Keratinocyte (primary cell): ENCODE measurements at regions not wholly inside any gene's neighbourhood (a gene's known extent, or its start where the extent isn't known, plus 50 kb on each side); places are given as distances from the start of the nearest gene placed in this dataset.
A peak's percentile ranks its signal among the peaks of the same experiment; 100 is the strongest.

Experiments used
- DNase-seq: peaks from one replicate; pipeline ENCODE4 v3.0.0-alpha.2; 2011; ENCODE audit warnings: low read depth, missing footprints, low spot score
- FAIRE-seq: peaks from 2 replicates; lab custom pipeline; 2011; peaks lifted over from hg19 to GRCh38; lab: Jason Lieb, UNC
- H2AFZ ChIP-seq: 2 replicates; pipeline ENCODE4 v1.6.0; 2012; ENCODE audit warnings: low read length, control low read depth, inconsistent platforms; ENCODE audit not compliant: control insufficient read depth
- H3K27ac ChIP-seq: 2 replicates; pipeline ENCODE4 v1.5.1; 2011; ENCODE audit warnings: low read length; ENCODE audit not compliant: control insufficient read depth, insufficient read depth
- H3K27me3 ChIP-seq: 3 replicates; pipeline ENCODE4 v1.6.0; 2011; ENCODE audit warnings: low read length; ENCODE audit not compliant: control insufficient read depth, insufficient read depth; ENCODE audit errors: extremely low read depth
- H3K36me3 ChIP-seq, 2 experiments: 2 replicates in 1 of 2; 3 replicates in 1 of 2; pipeline ENCODE4 v1.5.1; 2011; ENCODE audit warnings: low read length in 2 of 2, mild to moderate bottlenecking in 1 of 2; ENCODE audit not compliant: control insufficient read depth in 2 of 2, insufficient read depth in 2 of 2; ENCODE audit errors: extremely low read depth in 1 of 2
- H3K4me1 ChIP-seq: 3 replicates; pipeline ENCODE4 v1.5.1; 2011; ENCODE audit warnings: low read length; ENCODE audit not compliant: control insufficient read depth, insufficient read depth; ENCODE audit errors: extremely low read depth
- H3K4me2 ChIP-seq: 3 replicates; pipeline ENCODE4 v1.6.0; 2011; ENCODE audit warnings: low read depth, low read length; ENCODE audit not compliant: control insufficient read depth, insufficient read depth; ENCODE audit errors: extremely low read depth
- H3K4me3 ChIP-seq, 3 experiments: fragments of 200-600 bp in 1 of 3; sonication (generic) in 1 of 3; 2 replicates in 2 of 3; 3 replicates in 1 of 3; pipeline ENCODE4 v1.5.1; 2011 to 2016; ENCODE audit warnings: low read length in 3 of 3, mild to moderate bottlenecking in 3 of 3, control low read depth in 2 of 3, inconsistent platforms in 1 of 3, low read depth in 1 of 3, mixed read lengths in 1 of 3, mixed run types in 1 of 3, moderate library complexity in 1 of 3; ENCODE audit not compliant: control insufficient read depth in 2 of 3, insufficient read depth in 2 of 3; ENCODE audit errors: extremely low read depth in 1 of 3
- H3K79me2 ChIP-seq: 2 replicates; pipeline ENCODE4 v1.6.0; 2012; ENCODE audit warnings: low read length; ENCODE audit not compliant: control insufficient read depth, insufficient read depth
- H3K9ac ChIP-seq: 3 replicates; pipeline ENCODE4 v1.6.0; 2011; ENCODE audit warnings: low read length; ENCODE audit not compliant: control insufficient read depth, insufficient read depth; ENCODE audit errors: extremely low read depth
- H3K9me1 ChIP-seq: 3 replicates; pipeline ENCODE4 v1.6.0; 2011; ENCODE audit warnings: low read length; ENCODE audit not compliant: control insufficient read depth, insufficient read depth; ENCODE audit errors: extremely low read depth
- H3K9me3 ChIP-seq: 2 replicates; pipeline ENCODE4 v1.5.1; 2012; ENCODE audit warnings: low read depth, low read length; ENCODE audit not compliant: control insufficient read depth
- H4K20me1 ChIP-seq: 3 replicates; pipeline ENCODE4 v1.6.0; 2011; ENCODE audit warnings: low read length; ENCODE audit not compliant: control insufficient read depth, insufficient read depth; ENCODE audit errors: extremely low read depth
- EZH2 ChIP-seq: IDR thresholded peaks from one replicate; pipeline ENCODE4 v1.6.1; 2012; ENCODE audit warnings: inconsistent platforms, mild to moderate bottlenecking, low read length, moderate library complexity
- dilution Hi-C: fragments of 300-500 bp; cut with MboI; formaldehyde crosslinking; loops from one replicate; pipeline ENCODE4 v1.7.0; 2020; ENCODE audit warnings: low sequenced_read_pairs; ENCODE audit not compliant: extremely low pct_ligation_motif_present
- TF ChIP-seq, protein P1 (sequence below), 3 experiments: IDR thresholded peaks in 1 of 3; conservative IDR thresholded peaks in 1 of 3; optimal IDR thresholded peaks in 1 of 3; 2 replicates in 2 of 3; 3 replicates in 1 of 3; pipeline versions ENCODE3 to v1.5.1; 2011; ENCODE audit warnings: low read length in 3 of 3, mild to moderate bottlenecking in 3 of 3, moderate library complexity in 2 of 3, control low read depth in 1 of 3, inconsistent platforms in 1 of 3; ENCODE audit not compliant: insufficient read depth in 2 of 3; ENCODE audit errors: extremely low read depth in 1 of 3

DNA sequence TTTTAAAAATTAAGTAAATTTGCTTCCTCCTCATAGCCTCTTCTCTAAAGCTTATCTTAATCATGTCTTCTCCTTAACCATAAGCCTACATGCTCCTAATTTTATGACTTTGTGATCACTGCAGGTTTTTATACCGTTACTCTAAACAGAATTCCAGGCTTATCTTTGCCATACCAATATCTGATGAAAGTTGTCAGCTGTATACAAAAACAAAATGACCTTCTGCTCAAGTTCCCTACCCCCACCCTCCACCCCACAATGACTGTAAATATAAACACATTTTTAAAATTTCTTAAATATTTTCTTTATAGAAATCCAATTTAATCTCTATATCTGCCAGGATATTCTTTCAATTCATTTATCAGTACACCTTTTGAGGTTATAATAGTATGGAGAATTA is 60.5 kb upstream of the SGK1 start:
- H3K4me1 ChIP-seq: peaks cover 37% of the 10 kb centered on the region
- H3K27me3 ChIP-seq: no peaks in the 10 kb centered on the region
- DNase-seq (no peak), FAIRE-seq (no peak)
- H4K20me1 ChIP-seq: no peaks in the 10 kb centered on the region
- H3K9me1 ChIP-seq: no peaks in the 10 kb centered on the region
- no peaks in the 10 kb centered on the region for H3K36me3 ChIP-seq
- H3K4me2 ChIP-seq: no peak overlapping the region
- no peaks in the 10 kb centered on the region for H3K9me3 ChIP-seq
- no peak for TF ChIP-seq EZH2
- H3K4me3 ChIP-seq: no peak overlapping the region
- dilution Hi-C loops: no loop called here
- peak overlapping the region; percentile 42 for H3K27ac ChIP-seq
- H3K9ac ChIP-seq: no peak overlapping the region
- H2AFZ ChIP-seq: no peak overlapping the region
- H3K79me2 ChIP-seq: no peaks in the 10 kb centered on the region

DNA sequence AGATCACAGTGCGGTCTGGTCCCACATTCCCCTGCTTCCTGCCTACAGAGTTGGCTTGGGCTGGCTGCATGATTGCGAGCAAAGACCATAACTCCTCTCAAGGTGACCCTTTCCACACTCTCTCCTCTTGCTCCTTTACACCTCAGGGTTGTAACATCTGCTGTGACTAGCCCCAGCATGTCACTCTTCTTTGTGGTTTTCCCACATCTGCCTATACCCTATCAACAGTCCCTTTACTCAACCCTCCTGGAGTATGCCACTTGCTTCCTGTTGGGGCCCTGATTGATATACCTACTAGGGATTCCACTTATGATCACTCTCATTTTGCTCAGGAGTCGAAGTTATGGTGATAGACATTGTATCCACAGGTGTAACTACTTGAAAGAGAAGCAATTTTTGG is 58.9 kb upstream of the SGK1 start:
- no peaks in the 10 kb centered on the region for H3K9me3 ChIP-seq
- DNase-seq: no peak
- H3K4me3 ChIP-seq: no peak overlapping the region
- no peak overlapping the region for H3K27ac ChIP-seq
- no peaks in the 10 kb centered on the region for H4K20me1 ChIP-seq
- no peaks in the 10 kb centered on the region for H3K9me1 ChIP-seq
- no peak overlapping the region for H3K9ac ChIP-seq
- peak overlapping the region; percentile 31 for H2AFZ ChIP-seq
- TF ChIP-seq, protein P1, sequence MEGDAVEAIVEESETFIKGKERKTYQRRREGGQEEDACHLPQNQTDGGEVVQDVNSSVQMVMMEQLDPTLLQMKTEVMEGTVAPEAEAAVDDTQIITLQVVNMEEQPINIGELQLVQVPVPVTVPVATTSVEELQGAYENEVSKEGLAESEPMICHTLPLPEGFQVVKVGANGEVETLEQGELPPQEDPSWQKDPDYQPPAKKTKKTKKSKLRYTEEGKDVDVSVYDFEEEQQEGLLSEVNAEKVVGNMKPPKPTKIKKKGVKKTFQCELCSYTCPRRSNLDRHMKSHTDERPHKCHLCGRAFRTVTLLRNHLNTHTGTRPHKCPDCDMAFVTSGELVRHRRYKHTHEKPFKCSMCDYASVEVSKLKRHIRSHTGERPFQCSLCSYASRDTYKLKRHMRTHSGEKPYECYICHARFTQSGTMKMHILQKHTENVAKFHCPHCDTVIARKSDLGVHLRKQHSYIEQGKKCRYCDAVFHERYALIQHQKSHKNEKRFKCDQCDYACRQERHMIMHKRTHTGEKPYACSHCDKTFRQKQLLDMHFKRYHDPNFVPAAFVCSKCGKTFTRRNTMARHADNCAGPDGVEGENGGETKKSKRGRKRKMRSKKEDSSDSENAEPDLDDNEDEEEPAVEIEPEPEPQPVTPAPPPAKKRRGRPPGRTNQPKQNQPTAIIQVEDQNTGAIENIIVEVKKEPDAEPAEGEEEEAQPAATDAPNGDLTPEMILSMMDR (optimal IDR thresholded peaks at IDR 0.05 in 1 of 3, IDR thresholded peaks at IDR 0.05 in 1 of 3, conservative IDR thresholded peaks at IDR 0.05 in 1 of 3; ENCODE audit: extremely low read depth in 1 of 3, insufficient read depth in 2 of 3, low read length in 3 of 3): no peak
- no peak for TF ChIP-seq EZH2
- peak overlapping the region; percentile 13 for H3K4me2 ChIP-seq
- peak; percentile 61 for FAIRE-seq
- dilution Hi-C loops: no loop called here
- H3K79me2 ChIP-seq: no peaks in the 10 kb centered on the region
- H3K4me1 ChIP-seq: peaks cover 45% of the 10 kb centered on the region
- no peaks in the 10 kb centered on the region for H3K36me3 ChIP-seq
- H3K27me3 ChIP-seq: no peaks in the 10 kb centered on the region

DNA sequence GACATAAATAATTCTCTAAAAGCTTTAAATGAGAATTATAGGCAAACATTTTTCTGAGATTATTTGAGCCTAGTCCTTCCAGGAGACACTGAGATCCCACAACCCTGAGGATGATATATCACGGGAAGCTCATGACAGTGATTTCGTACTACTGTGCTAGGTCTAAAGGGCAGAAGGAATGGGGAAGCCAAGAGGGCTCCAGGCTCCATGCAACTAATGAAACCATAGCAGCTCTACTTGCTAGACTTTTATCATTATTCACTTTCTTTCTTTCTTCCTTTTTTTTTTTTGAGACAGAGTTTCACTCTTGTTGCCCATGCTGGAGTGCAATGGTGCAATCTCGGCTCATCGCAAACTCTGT is 57.3 kb upstream of the SGK1 start:
- no peak overlapping the region for H2AFZ ChIP-seq
- H3K4me1 ChIP-seq: peaks cover 45% of the 10 kb centered on the region
- no peaks in the 10 kb centered on the region for H3K27me3 ChIP-seq
- TF ChIP-seq EZH2: no peak
- TF ChIP-seq, protein P1 (optimal IDR thresholded peaks at IDR 0.05 in 1 of 3, IDR thresholded peaks at IDR 0.05 in 1 of 3, conservative IDR thresholded peaks at IDR 0.05 in 1 of 3; ENCODE audit: extremely low read depth in 1 of 3, insufficient read depth in 2 of 3, low read length in 3 of 3): no peak
- no peaks in the 10 kb centered on the region for H4K20me1 ChIP-seq
- no peak overlapping the region for H3K4me3 ChIP-seq
- H3K79me2 ChIP-seq: no peaks in the 10 kb centered on the region
- H3K4me2 ChIP-seq: no peak overlapping the region
- dilution Hi-C loops: no loop called here
- no peaks in the 10 kb centered on the region for H3K9me1 ChIP-seq
- no peaks in the 10 kb centered on the region for H3K9me3 ChIP-seq
- no peak for FAIRE-seq
- DNase-seq: no peak
- no peak overlapping the region for H3K27ac ChIP-seq
- no peak overlapping the region for H3K9ac ChIP-seq
- no peaks in the 10 kb centered on the region for H3K36me3 ChIP-seq
